ENCODE measurements at regions not wholly inside any gene's neighbourhood (a gene's known extent, or its start where the extent isn't known, plus 50 kb on each side); places are given as distances from the start of the nearest gene placed in this dataset.
"Not testable (repeated sequence)": the region's sequence is repeated elsewhere in the genome, so short reads cannot be mapped to it uniquely, and the experiment has no call there.

- Histone ChIP-seq H3K27me3 (no peaks in the 10 kb centered on the region), H3K36me3 (no peaks in the 10 kb centered on the region), H3K4me3 (no peak overlapping the region), H3K4me1 (no peaks in the 10 kb centered on the region), H3K27ac (no peak overlapping the region), H3K9me3 (no peaks in the 10 kb centered on the region)
- no peak for DNase-seq
- TF ChIP-seq CTCF (IDR thresholded peaks at IDR 0.05) = peak in 1 of 6 experiments; percentile 23
- TF ChIP-seq POLR2A (IDR thresholded peaks at IDR 0.05) = no peak
Measured at GRCh38 chr1:38502758-38503157, 356.8 kb downstream of the RRAGC start.

GRCh38 chr1:38500891-38501290 lies 358.7 kb downstream of the RRAGC start:
- DNase-seq = no peak
- Histone ChIP-seq H3K27ac (no peak overlapping the region), H3K9me3 (no peaks in the 10 kb centered on the region), H3K27me3 (no peaks in the 10 kb centered on the region), H3K36me3 (no peaks in the 10 kb centered on the region), H3K4me1 (no peaks in the 10 kb centered on the region), H3K4me3 (no peak overlapping the region)
- no peak for TF ChIP-seq POLR2A (IDR thresholded peaks at IDR 0.05)
- no peak for TF ChIP-seq CTCF (IDR thresholded peaks at IDR 0.05)

GRCh38 chr1:38500352-38500751 lies 359.2 kb downstream of the RRAGC start:
- Histone ChIP-seq H3K4me1 (no peaks in the 10 kb centered on the region), H3K4me3 (no peak overlapping the region), H3K9me3 (no peaks in the 10 kb centered on the region), H3K27me3 (no peaks in the 10 kb centered on the region), H3K36me3 (no peaks in the 10 kb centered on the region), H3K27ac (no peak overlapping the region)
- DNase-seq = no peak
- TF ChIP-seq CTCF (IDR thresholded peaks at IDR 0.05) = peak in 3 of 6 experiments; percentile 10 to 32 (median 15)
- no peak for TF ChIP-seq POLR2A (IDR thresholded peaks at IDR 0.05)

GRCh38 chr1:38498686-38499085 lies 360.9 kb downstream of the RRAGC start:
- no peaks in the 10 kb centered on the region for H3K4me1 ChIP-seq
- no peak for TF ChIP-seq POLR2A (IDR thresholded peaks at IDR 0.05)
- no peak for TF ChIP-seq CTCF (IDR thresholded peaks at IDR 0.05)
- H3K9me3 ChIP-seq = no peaks in the 10 kb centered on the region
- DNase-seq = peak in 1 of 3 donors; percentile 30
- H3K27ac ChIP-seq = no peak overlapping the region
- no peaks in the 10 kb centered on the region for H3K27me3 ChIP-seq
- H3K36me3 ChIP-seq = no peaks in the 10 kb centered on the region
- no peak overlapping the region for H3K4me3 ChIP-seq

- no peak overlapping the region for H3K27ac ChIP-seq
- TF ChIP-seq POLR2A (IDR thresholded peaks at IDR 0.05) (no peak), CTCF (IDR thresholded peaks at IDR 0.05) (no peak)
Measured at GRCh38 chr1:38497921-38498656, 361.5 kb downstream of the RRAGC start.

GRCh38 chr1:38493306-38493705 lies 366.3 kb downstream of the RRAGC start:
- H3K27me3 ChIP-seq, DNase-seq, H3K27ac ChIP-seq, H3K9me3 ChIP-seq, H3K4me1 ChIP-seq, H3K4me3 ChIP-seq, H3K36me3 ChIP-seq: not testable (repeated sequence)

More at GRCh38 chr1:38497921-38498656, 361.5 kb downstream of the RRAGC start:
- Histone ChIP-seq H3K9me3 (no peaks in the 10 kb centered on the region), H3K27me3 (no peaks in the 10 kb centered on the region), H3K4me3 (no peak overlapping the region), H3K4me1 (no peaks in the 10 kb centered on the region), H3K36me3 (no peaks in the 10 kb centered on the region)
- no peak for DNase-seq
